Astrocyte (in vitro differentiated cells and primary cell): ENCODE measurements at regions not wholly inside any gene's neighbourhood (a gene's known extent, or its start where the extent isn't known, plus 50 kb on each side); places are given as distances from the start of the nearest gene placed in this dataset.

Experiments used
- DNase-seq: peaks from one replicate; pipeline ENCODE4 v3.0.0-alpha.2; 2010; ENCODE audit warnings: low read depth
- FAIRE-seq: peaks from 2 replicates; lab custom pipeline; 2011; peaks lifted over from hg19 to GRCh38; lab: Jason Lieb, UNC
- H2AFZ ChIP-seq: 2 replicates; pipeline ENCODE4 v1.6.0; 2012; ENCODE audit warnings: low read depth, low read length, inconsistent platforms
- H3K27ac ChIP-seq: 2 replicates; pipeline ENCODE4 v1.5.1; 2011; ENCODE audit warnings: low read depth, low read length, inconsistent platforms
- H3K27me3 ChIP-seq: 2 replicates; pipeline ENCODE4 v1.6.0; 2011; ENCODE audit warnings: low read length, inconsistent platforms; ENCODE audit not compliant: insufficient read depth
- H3K36me3 ChIP-seq: 2 replicates; pipeline ENCODE4 v1.5.1; 2011; ENCODE audit warnings: low read length, inconsistent platforms; ENCODE audit not compliant: insufficient read depth
- H3K4me1 ChIP-seq: 2 replicates; pipeline ENCODE4 v1.5.1; 2011; ENCODE audit warnings: low read length, inconsistent platforms; ENCODE audit not compliant: insufficient read depth
- H3K4me2 ChIP-seq: 2 replicates; pipeline ENCODE4 v1.6.0; 2012; ENCODE audit warnings: low read length, inconsistent platforms
- H3K4me3 ChIP-seq: 2 replicates; pipeline ENCODE4 v1.5.1; 2011; ENCODE audit warnings: low read depth, mild to moderate bottlenecking, low read length, inconsistent platforms; ENCODE audit not compliant: insufficient read depth
- H3K79me2 ChIP-seq: 2 replicates; pipeline ENCODE4 v1.6.0; 2012; ENCODE audit warnings: mild to moderate bottlenecking, low read length, inconsistent platforms; ENCODE audit not compliant: insufficient read depth
- H3K9ac ChIP-seq: 2 replicates; pipeline ENCODE4 v1.6.0; 2012; ENCODE audit warnings: mild to moderate bottlenecking, low read length, inconsistent platforms
- H3K9me3 ChIP-seq: 2 replicates; pipeline ENCODE4 v1.5.1; 2012; ENCODE audit warnings: low read depth, mild to moderate bottlenecking, low read length, inconsistent platforms; ENCODE audit not compliant: insufficient read depth
- H4K20me1 ChIP-seq: 2 replicates; pipeline ENCODE4 v1.6.0; 2012; ENCODE audit warnings: low read length, inconsistent platforms; ENCODE audit not compliant: insufficient read depth
- H3K27ac Mint-ChIP-seq: one replicate; pipeline ENCODE4 v1.8.0; 2021; ENCODE audit warnings: mild to moderate bottlenecking, mixed read lengths; ENCODE audit not compliant: unreplicated experiment
- H3K27me3 Mint-ChIP-seq: one replicate; pipeline ENCODE4 v1.8.0; 2021; ENCODE audit warnings: low read depth, mixed read lengths; ENCODE audit not compliant: unreplicated experiment
- H3K36me3 Mint-ChIP-seq: one replicate; pipeline ENCODE4 v1.8.0; 2021; ENCODE audit warnings: low read depth, mixed read lengths; ENCODE audit not compliant: unreplicated experiment
- H3K4me1 Mint-ChIP-seq: one replicate; pipeline ENCODE4 v1.8.0; 2021; ENCODE audit warnings: low read depth, mixed read lengths; ENCODE audit not compliant: unreplicated experiment
- H3K4me3 Mint-ChIP-seq: one replicate; pipeline ENCODE4 v1.8.0; 2021; ENCODE audit warnings: mild to moderate bottlenecking, moderate library complexity, mixed read lengths; ENCODE audit not compliant: unreplicated experiment
- H3K9me3 Mint-ChIP-seq: one replicate; pipeline ENCODE4 v1.8.0; 2021; ENCODE audit warnings: mild to moderate bottlenecking, mixed read lengths; ENCODE audit not compliant: unreplicated experiment
- EZH2 ChIP-seq: IDR thresholded peaks from 2 replicates; pipeline ENCODE4 v1.6.1; 2012; ENCODE audit warnings: mild to moderate bottlenecking, low read length, inconsistent platforms; ENCODE audit not compliant: insufficient read depth
- TF ChIP-seq, protein P1 (sequence below): IDR thresholded peaks from 2 replicates; pipeline ENCODE4 v1.5.1; 2011; ENCODE audit warnings: low read depth, mild to moderate bottlenecking, inconsistent platforms, low read length, moderate library complexity; ENCODE audit not compliant: insufficient read depth

DNA sequence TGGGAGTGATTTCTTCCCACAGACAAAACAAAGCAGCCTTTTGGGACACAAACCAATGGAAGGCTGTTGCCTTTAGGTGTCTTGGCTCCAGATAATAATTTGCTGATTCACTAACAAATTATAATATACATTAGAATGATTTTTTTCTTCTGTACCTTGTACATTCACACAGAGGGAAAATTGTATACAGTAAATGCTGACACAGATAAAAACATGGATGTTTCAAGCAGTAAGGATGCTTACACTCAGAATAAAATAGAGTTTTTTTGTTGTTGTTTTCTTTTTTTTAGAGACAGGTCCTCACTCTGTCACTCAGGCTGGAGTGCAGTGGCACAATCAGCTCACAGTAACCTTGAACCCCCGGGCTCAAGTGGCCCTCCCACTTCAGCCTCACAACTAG, 109.2 kb upstream of the TRPC6 start:
- Histone ChIP-seq H3K27me3 (no peaks in the 10 kb centered on the region), H3K4me1 (no peaks in the 10 kb centered on the region)

DNA sequence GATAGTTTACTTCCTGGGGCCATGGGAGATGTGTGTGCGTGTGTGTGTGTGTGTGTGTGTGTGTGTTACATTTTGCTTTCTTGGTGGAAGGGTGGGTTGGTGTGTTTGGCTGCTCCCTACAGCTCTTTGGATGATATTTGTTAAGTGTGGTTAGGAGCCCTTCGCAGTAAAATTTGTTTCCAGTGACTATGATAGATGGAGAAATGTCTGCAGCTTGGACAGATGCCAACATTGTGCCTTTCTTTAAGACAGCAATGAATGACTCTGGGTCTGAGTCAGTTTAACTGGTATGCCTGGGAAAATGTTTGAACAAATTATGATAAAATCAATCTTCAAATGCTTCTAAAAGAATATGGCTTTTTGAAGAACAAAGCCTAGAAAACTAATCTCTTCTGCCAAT, 102.7 kb upstream of the TRPC6 start:
- no peaks in the 10 kb centered on the region for H3K27me3 ChIP-seq
- peaks cover 11% of the 10 kb centered on the region for H3K4me1 ChIP-seq
- FAIRE-seq (peak; percentile 45), DNase-seq (peak; percentile 89)
- peak overlapping the region; percentile 59 for H3K4me2 ChIP-seq
- no peaks in the 10 kb centered on the region for H3K79me2 ChIP-seq
- Mint-ChIP-seq H3K4me1 (peaks cover 11% of the 10 kb centered on the region), H3K36me3 (no peaks in the 10 kb centered on the region), H3K4me3 (no peak overlapping the region), H3K27ac (peak overlapping the region; percentile 17), H3K27me3 (no peaks in the 10 kb centered on the region), H3K9me3 (peaks cover 2% of the 10 kb centered on the region)
- H3K27ac ChIP-seq = peak overlapping the region; percentile 63
- no peaks in the 10 kb centered on the region for H4K20me1 ChIP-seq
- H3K9ac ChIP-seq = no peak overlapping the region
- no peak overlapping the region for H3K4me3 ChIP-seq
- H2AFZ ChIP-seq = no peak overlapping the region
- no peaks in the 10 kb centered on the region for H3K9me3 ChIP-seq
- no peaks in the 10 kb centered on the region for H3K36me3 ChIP-seq
- TF ChIP-seq, protein P1, sequence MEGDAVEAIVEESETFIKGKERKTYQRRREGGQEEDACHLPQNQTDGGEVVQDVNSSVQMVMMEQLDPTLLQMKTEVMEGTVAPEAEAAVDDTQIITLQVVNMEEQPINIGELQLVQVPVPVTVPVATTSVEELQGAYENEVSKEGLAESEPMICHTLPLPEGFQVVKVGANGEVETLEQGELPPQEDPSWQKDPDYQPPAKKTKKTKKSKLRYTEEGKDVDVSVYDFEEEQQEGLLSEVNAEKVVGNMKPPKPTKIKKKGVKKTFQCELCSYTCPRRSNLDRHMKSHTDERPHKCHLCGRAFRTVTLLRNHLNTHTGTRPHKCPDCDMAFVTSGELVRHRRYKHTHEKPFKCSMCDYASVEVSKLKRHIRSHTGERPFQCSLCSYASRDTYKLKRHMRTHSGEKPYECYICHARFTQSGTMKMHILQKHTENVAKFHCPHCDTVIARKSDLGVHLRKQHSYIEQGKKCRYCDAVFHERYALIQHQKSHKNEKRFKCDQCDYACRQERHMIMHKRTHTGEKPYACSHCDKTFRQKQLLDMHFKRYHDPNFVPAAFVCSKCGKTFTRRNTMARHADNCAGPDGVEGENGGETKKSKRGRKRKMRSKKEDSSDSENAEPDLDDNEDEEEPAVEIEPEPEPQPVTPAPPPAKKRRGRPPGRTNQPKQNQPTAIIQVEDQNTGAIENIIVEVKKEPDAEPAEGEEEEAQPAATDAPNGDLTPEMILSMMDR = no peak
- TF ChIP-seq EZH2 = no peak

More for the DNA sequence above, 109.2 kb upstream of the TRPC6 start:
- Histone ChIP-seq H3K4me3 (no peak overlapping the region), H3K4me2 (no peak overlapping the region), H3K36me3 (no peaks in the 10 kb centered on the region), H3K79me2 (no peaks in the 10 kb centered on the region), H3K9me3 (no peaks in the 10 kb centered on the region), H3K27ac (no peak overlapping the region), H3K9ac (no peak overlapping the region), H4K20me1 (no peaks in the 10 kb centered on the region), H2AFZ (no peak overlapping the region)
- Mint-ChIP-seq H3K4me1 (no peaks in the 10 kb centered on the region), H3K36me3 (no peaks in the 10 kb centered on the region), H3K4me3 (no peak overlapping the region), H3K9me3 (peaks cover 2% of the 10 kb centered on the region), H3K27ac (no peak overlapping the region), H3K27me3 (no peaks in the 10 kb centered on the region)
- DNase-seq (no peak), FAIRE-seq (no peak)
- TF ChIP-seq, protein P1 = no peak
- no peak for TF ChIP-seq EZH2

DNA sequence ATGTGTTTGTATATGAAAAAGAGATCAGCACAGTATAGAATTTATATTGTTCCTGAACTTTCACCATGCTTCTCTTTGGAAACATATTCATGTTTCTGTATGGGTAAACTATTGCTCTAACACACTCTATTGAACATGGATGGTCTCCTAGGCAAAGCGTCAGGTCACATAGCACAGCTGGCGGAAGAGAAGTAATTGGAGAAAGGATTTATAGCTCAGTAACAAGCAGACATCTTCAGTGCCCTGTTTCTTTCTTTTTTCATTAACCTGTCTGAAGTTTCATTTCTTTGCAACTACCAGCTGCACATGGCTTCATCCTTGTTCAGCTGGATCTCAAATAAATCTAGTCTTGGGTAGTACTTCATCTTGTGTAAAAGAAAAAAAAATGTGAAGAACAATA, 84.4 kb upstream of the TRPC6 start:
- H3K27ac Mint-ChIP-seq = no peak overlapping the region
- no peaks in the 10 kb centered on the region for H3K4me1 Mint-ChIP-seq
- Histone ChIP-seq H3K27me3 (no peaks in the 10 kb centered on the region), H3K4me3 (no peak overlapping the region), H3K36me3 (no peaks in the 10 kb centered on the region), H3K4me1 (no peaks in the 10 kb centered on the region), H3K9me3 (no peaks in the 10 kb centered on the region), H2AFZ (no peak overlapping the region), H3K27ac (no peak overlapping the region), H3K79me2 (no peaks in the 10 kb centered on the region), H3K9ac (no peak overlapping the region), H3K4me2 (no peak overlapping the region), H4K20me1 (no peaks in the 10 kb centered on the region)
- no peak for FAIRE-seq
- peaks cover 3% of the 10 kb centered on the region for H3K9me3 Mint-ChIP-seq
- H3K4me3 Mint-ChIP-seq = no peak overlapping the region
- DNase-seq = no peak
- TF ChIP-seq, protein P1 = no peak
- no peak for TF ChIP-seq EZH2
- H3K36me3 Mint-ChIP-seq = no peaks in the 10 kb centered on the region
- peaks cover 1% of the 10 kb centered on the region for H3K27me3 Mint-ChIP-seq
